Naive thymus-derived CD4-positive, alpha-beta T cell (primary cell): ENCODE measurements at regions not wholly inside any gene's neighbourhood (a gene's known extent, or its start where the extent isn't known, plus 50 kb on each side); places are given as distances from the start of the nearest gene placed in this dataset.

ENCODE experiments used
- ATAC-seq: fragments of 150-1000 bp; cut with Tn5 transposase; 2 replicates; pipeline ENCODE4 v1.10.0; 2021; ENCODE audit warnings: mild to moderate bottlenecking, moderate library complexity
- CTCF ChIA-PET: fragments of 350-600 bp; sonication (Branson Sonifier 250); formaldehyde crosslinking; loops from one replicate; lab custom pipeline; 2021; ENCODE audit warnings: antibody characterized with exemption; lab: Charles Lee
- POLR2A ChIA-PET: fragments of 350-600 bp; sonication (Branson Sonifier 250); formaldehyde crosslinking; loops from one replicate; lab custom pipeline; 2021; ENCODE audit warnings: antibody characterized with exemption, inconsistent platforms; lab: Charles Lee
- DNase-seq, 9 donors: peaks; one replicate each; pipeline versions ENCODE4 v3.0.0 to v3.0.0-alpha.2; 2020 to 2022; ENCODE audit warnings: mixed read lengths in 1 of 9
- H3K27ac ChIP-seq: one replicate; pipeline ENCODE4 v1.7.0; 2013; ENCODE audit warnings: mild to moderate bottlenecking, low read depth, low read length, moderate library complexity
- H3K27me3 ChIP-seq, 2 donors: one replicate each; pipeline ENCODE4 v1.7.0; 2013; ENCODE audit warnings: low read length in 2 of 2, mild to moderate bottlenecking in 2 of 2, moderate library complexity in 2 of 2; ENCODE audit not compliant: control insufficient read depth in 2 of 2, insufficient read depth in 2 of 2
- H3K36me3 ChIP-seq, 3 experiments: 1 replicate in 2 of 3; 2 replicates in 1 of 3; pipeline ENCODE4 v1.7.0; 2013; ENCODE audit warnings: low read length in 3 of 3, mild to moderate bottlenecking in 3 of 3, moderate library complexity in 1 of 3; ENCODE audit not compliant: insufficient read depth in 3 of 3, control insufficient read depth in 2 of 3
- H3K4me1 ChIP-seq, 2 donors: one replicate each; pipeline ENCODE4 v1.7.0; 2013; ENCODE audit warnings: low read length in 2 of 2, mild to moderate bottlenecking in 2 of 2, moderate library complexity in 1 of 2; ENCODE audit not compliant: control insufficient read depth in 2 of 2, insufficient read depth in 2 of 2
- H3K4me3 ChIP-seq: 2 replicates; pipeline ENCODE4 v1.7.0; 2013; ENCODE audit warnings: mild to moderate bottlenecking, low read length
- H3K9me3 ChIP-seq, 3 experiments: 1 replicate in 2 of 3; 2 replicates in 1 of 3; pipeline ENCODE4 v1.7.0; 2013; ENCODE audit warnings: low read length in 3 of 3; ENCODE audit not compliant: control insufficient read depth in 2 of 3
- H3K27ac Mint-ChIP-seq, 9 donors: one replicate each; pipeline ENCODE4 v1.8.0; 2020 to 2022; ENCODE audit warnings: mixed read lengths in 9 of 9, mild to moderate bottlenecking in 8 of 9, moderate library complexity in 5 of 9, inconsistent platforms in 2 of 9
- H3K27me3 Mint-ChIP-seq, 5 donors: one replicate each; pipeline ENCODE4 v1.8.0; 2021 to 2022; ENCODE audit warnings: mixed read lengths in 5 of 5, mild to moderate bottlenecking in 1 of 5
- H3K36me3 Mint-ChIP-seq, 5 donors: one replicate each; pipeline ENCODE4 v1.8.0; 2020 to 2022; ENCODE audit warnings: mixed read lengths in 5 of 5, mild to moderate bottlenecking in 3 of 5, inconsistent platforms in 1 of 5
- H3K4me1 Mint-ChIP-seq, 7 donors: one replicate each; pipeline ENCODE4 v1.8.0; 2020 to 2022; ENCODE audit warnings: mixed read lengths in 7 of 7, mild to moderate bottlenecking in 3 of 7, inconsistent platforms in 1 of 7
- H3K4me3 Mint-ChIP-seq, 10 donors: one replicate each; pipeline ENCODE4 v1.8.0; 2020 to 2022; ENCODE audit warnings: mild to moderate bottlenecking in 10 of 10, mixed read lengths in 10 of 10, moderate library complexity in 6 of 10, inconsistent platforms in 2 of 10
- H3K9me3 Mint-ChIP-seq, 11 donors: one replicate each; pipeline ENCODE4 v1.8.0; 2020 to 2022; ENCODE audit warnings: mixed read lengths in 11 of 11, mild to moderate bottlenecking in 4 of 11, inconsistent platforms in 1 of 11, moderate library complexity in 1 of 11
- intact Hi-C, 2 donors: fragments of 100-400 bp; cut with micrococcal nuclease; formaldehyde crosslinking; loops; one replicate each; pipeline ENCODE4 v1.15.1; 2023

DNA sequence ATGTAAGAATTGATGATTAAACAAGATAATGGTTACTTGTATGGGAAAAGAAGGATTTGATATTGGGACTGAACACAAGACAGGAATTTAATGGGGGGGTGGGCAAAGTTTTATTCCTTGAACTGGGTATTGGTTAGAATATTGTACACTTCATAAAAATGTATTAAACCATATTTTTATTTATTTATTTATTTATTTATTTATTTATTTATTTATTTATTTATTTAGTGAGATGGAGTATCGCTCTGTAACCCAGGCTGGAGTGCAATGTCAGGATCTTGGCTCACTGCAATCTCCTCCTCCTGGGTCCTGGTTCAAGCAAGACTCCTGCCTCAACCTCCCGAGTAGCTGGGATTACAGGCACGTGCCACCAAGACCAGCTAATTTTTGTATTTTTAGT lies 287.1 kb upstream of the SLITRK5 start:
- H3K36me3 ChIP-seq = no peaks in the 10 kb centered on the region
- Mint-ChIP-seq H3K27me3 (no peaks in the 10 kb centered on the region), H3K27ac (no peak overlapping the region), H3K4me1 (no peaks in the 10 kb centered on the region), H3K36me3 (no peaks in the 10 kb centered on the region), H3K4me3 (no peak overlapping the region), H3K9me3 (peaks cover 0 to 15% (median 7%) of the 10 kb centered on the region in 11 donors)
- H3K4me3 ChIP-seq = no peak overlapping the region
- POLR2A ChIA-PET = no interaction called here
- intact Hi-C loops = no loop called here
- ATAC-seq = no peak
- H3K9me3 ChIP-seq = no peaks in the 10 kb centered on the region
- DNase-seq = no peak
- CTCF ChIA-PET = no interaction called here
- no peak overlapping the region for H3K27ac ChIP-seq
- H3K27me3 ChIP-seq = no peaks in the 10 kb centered on the region
- no peaks in the 10 kb centered on the region for H3K4me1 ChIP-seq

GRCh38 chr13:87393358-87393757 lies 277.8 kb upstream of the SLITRK5 start:
- ChIA-PET POLR2A (no interaction called here), CTCF (no interaction called here)
- no peaks in the 10 kb centered on the region for H3K27me3 ChIP-seq
- Mint-ChIP-seq H3K27me3 (no peaks in the 10 kb centered on the region), H3K4me3 (no peak overlapping the region), H3K9me3 (peaks cover 0 to 12% (median 3%) of the 10 kb centered on the region in 11 donors), H3K4me1 (no peaks in the 10 kb centered on the region), H3K36me3 (no peaks in the 10 kb centered on the region), H3K27ac (no peak overlapping the region)
- no peaks in the 10 kb centered on the region for H3K36me3 ChIP-seq
- DNase-seq (no peak), ATAC-seq (no peak)
- no peak overlapping the region for H3K4me3 ChIP-seq
- H3K9me3 ChIP-seq = no peaks in the 10 kb centered on the region
- H3K27ac ChIP-seq = no peak overlapping the region
- intact Hi-C loops = no loop called here
- no peaks in the 10 kb centered on the region for H3K4me1 ChIP-seq

DNA sequence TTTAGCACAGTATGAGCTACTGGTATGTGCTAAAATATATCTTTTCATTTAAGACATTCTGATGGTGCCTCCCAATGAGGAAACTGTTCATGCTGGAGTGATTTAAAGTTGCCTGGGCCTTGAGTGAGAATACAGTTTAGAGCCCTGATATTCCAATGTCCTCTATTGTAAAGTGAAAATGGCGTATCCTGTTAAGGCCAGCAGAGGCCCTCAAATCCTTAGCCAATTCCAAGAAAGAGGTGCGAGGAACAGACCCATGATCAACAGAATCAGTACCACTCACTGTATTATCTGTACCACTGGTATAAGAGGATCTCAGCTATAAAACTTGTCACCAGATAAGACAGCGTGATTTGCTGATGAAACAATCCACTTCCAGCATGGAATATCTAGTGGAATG lies 273.1 kb upstream of the SLITRK5 start:
- POLR2A ChIA-PET = no interaction called here

DNA sequence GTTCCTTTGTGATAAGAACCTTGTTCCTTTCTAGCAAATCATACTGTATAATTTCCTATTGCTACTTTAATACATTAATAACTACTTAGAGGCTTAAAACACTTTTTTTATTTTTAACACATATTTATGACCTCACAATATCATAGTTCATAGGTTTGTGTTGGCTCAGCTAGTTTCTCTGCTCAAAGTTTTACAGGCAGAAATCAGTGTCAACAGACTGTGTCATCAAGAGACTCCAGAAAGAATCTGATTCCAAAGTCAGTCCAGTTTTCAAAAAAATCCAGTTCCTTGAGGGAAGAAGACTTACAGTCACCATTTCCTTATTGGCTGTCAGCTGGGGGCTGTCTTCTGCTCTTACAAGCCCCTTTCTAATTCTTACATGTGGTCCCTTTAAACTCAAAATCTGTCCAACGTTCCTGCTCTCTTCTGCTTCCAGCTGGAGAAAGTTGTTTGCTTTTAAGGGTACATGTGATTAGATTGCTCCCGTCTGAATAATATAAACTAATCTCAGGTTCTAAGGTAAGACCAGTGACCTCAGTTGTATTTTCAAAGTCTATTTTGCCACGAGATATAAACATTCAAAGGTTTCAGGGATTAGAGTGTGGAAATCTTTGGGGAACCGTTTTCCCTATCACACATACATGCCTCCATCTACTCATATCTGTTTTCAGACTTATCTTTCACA lies 267.3 kb upstream of the SLITRK5 start:
- Histone ChIP-seq H3K4me1 (no peaks in the 10 kb centered on the region), H3K27ac (no peak overlapping the region), H3K27me3 (no peaks in the 10 kb centered on the region), H3K9me3 (no peaks in the 10 kb centered on the region), H3K36me3 (no peaks in the 10 kb centered on the region), H3K4me3 (no peak overlapping the region)
- ChIA-PET POLR2A (no interaction called here), CTCF (no interaction called here)
- H3K4me1 Mint-ChIP-seq = no peaks in the 10 kb centered on the region
- intact Hi-C loops = no loop called here
- no peak overlapping the region for H3K4me3 Mint-ChIP-seq
- no peak overlapping the region for H3K27ac Mint-ChIP-seq
- peaks cover 0 to 13% (median 5%) of the 10 kb centered on the region in 11 donors for H3K9me3 Mint-ChIP-seq
- ATAC-seq (no peak), DNase-seq (no peak)
- no peaks in the 10 kb centered on the region for H3K36me3 Mint-ChIP-seq
- H3K27me3 Mint-ChIP-seq = no peaks in the 10 kb centered on the region

More for the DNA sequence above, 273.1 kb upstream of the SLITRK5 start:
- Histone ChIP-seq H3K36me3 (no peaks in the 10 kb centered on the region), H3K4me3 (no peak overlapping the region), H3K4me1 (no peaks in the 10 kb centered on the region), H3K9me3 (no peaks in the 10 kb centered on the region), H3K27me3 (no peaks in the 10 kb centered on the region), H3K27ac (no peak overlapping the region)
- peaks cover 0 to 17% (median 4%) of the 10 kb centered on the region in 11 donors for H3K9me3 Mint-ChIP-seq
- no peaks in the 10 kb centered on the region for H3K4me1 Mint-ChIP-seq
- no peak for ATAC-seq
- H3K36me3 Mint-ChIP-seq = no peaks in the 10 kb centered on the region
- no peak overlapping the region for H3K27ac Mint-ChIP-seq
- DNase-seq = no peak
- no peak overlapping the region for H3K4me3 Mint-ChIP-seq
- CTCF ChIA-PET = no interaction called here
- intact Hi-C loops = loop anchor here in 1 of 2 donors (2.0 kb wide), 1 partner anchor 35 kb away; no protein-coding TSS in a partner anchor
- H3K27me3 Mint-ChIP-seq = no peaks in the 10 kb centered on the region

DNA sequence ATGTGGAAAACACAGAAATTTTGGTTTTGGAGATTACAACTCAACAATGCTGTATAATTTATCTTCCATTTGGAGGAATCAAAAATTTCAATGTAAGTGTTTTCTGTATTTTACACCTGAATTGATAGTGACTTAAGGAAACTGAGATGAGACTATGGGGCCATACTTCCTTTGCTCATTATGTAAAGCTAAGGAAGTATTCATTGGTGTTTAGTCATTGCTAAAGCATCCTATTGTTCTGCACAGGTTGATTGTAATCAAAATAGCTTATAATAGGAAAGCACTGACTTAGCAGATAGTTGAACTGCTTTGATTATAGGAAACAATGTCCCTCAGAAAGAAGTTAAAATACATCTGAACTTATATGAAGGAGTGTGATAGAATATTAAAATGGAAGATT lies 244.4 kb upstream of the SLITRK5 start:
- Histone ChIP-seq H3K27ac (no peak overlapping the region), H3K36me3 (no peaks in the 10 kb centered on the region), H3K9me3 (no peaks in the 10 kb centered on the region), H3K4me3 (no peak overlapping the region), H3K27me3 (no peaks in the 10 kb centered on the region), H3K4me1 (no peaks in the 10 kb centered on the region)
- H3K36me3 Mint-ChIP-seq = no peaks in the 10 kb centered on the region
- no peaks in the 10 kb centered on the region for H3K27me3 Mint-ChIP-seq
- no peak overlapping the region for H3K4me3 Mint-ChIP-seq
- ChIA-PET POLR2A (no interaction called here), CTCF (no interaction called here)
- no peak for ATAC-seq
- peaks cover 0 to 10% (median 1%) of the 10 kb centered on the region in 11 donors for H3K9me3 Mint-ChIP-seq
- DNase-seq = no peak
- no peaks in the 10 kb centered on the region for H3K4me1 Mint-ChIP-seq
- no peak overlapping the region for H3K27ac Mint-ChIP-seq
- intact Hi-C loops = no loop called here

- Mint-ChIP-seq H3K4me3 (no peak overlapping the region), H3K4me1 (no peaks in the 10 kb centered on the region), H3K36me3 (no peaks in the 10 kb centered on the region), H3K27ac (no peak overlapping the region), H3K9me3 (peaks cover 0 to 21% (median 4%) of the 10 kb centered on the region in 11 donors), H3K27me3 (no peaks in the 10 kb centered on the region)
- H3K27ac ChIP-seq = no peak overlapping the region
- H3K4me1 ChIP-seq = no peaks in the 10 kb centered on the region
- ATAC-seq (no peak), DNase-seq (no peak)
- no peaks in the 10 kb centered on the region for H3K27me3 ChIP-seq
- intact Hi-C loops = no loop called here
- H3K36me3 ChIP-seq = no peaks in the 10 kb centered on the region
- ChIA-PET POLR2A (no interaction called here), CTCF (no interaction called here)
- H3K4me3 ChIP-seq = no peak overlapping the region
- no peaks in the 10 kb centered on the region for H3K9me3 ChIP-seq
These were observed 227.0 kb upstream of the SLITRK5 start for GRCh38 chr13:87444135-87444534.

GRCh38 chr13:87452281-87452680 lies 218.9 kb upstream of the SLITRK5 start:
- intact Hi-C loops = no loop called here
- CTCF ChIA-PET = no interaction called here
- Histone ChIP-seq H3K27me3 (no peaks in the 10 kb centered on the region), H3K4me1 (no peaks in the 10 kb centered on the region), H3K36me3 (no peaks in the 10 kb centered on the region), H3K27ac (no peak overlapping the region), H3K4me3 (no peak overlapping the region), H3K9me3 (no peaks in the 10 kb centered on the region)
- no peaks in the 10 kb centered on the region for H3K27me3 Mint-ChIP-seq
- H3K9me3 Mint-ChIP-seq = peaks cover 0 to 25% (median 3%) of the 10 kb centered on the region in 11 donors
- DNase-seq = no peak
- POLR2A ChIA-PET = no interaction called here
- H3K27ac Mint-ChIP-seq = no peak overlapping the region
- no peak for ATAC-seq
- H3K36me3 Mint-ChIP-seq = no peaks in the 10 kb centered on the region
- no peak overlapping the region for H3K4me3 Mint-ChIP-seq
- H3K4me1 Mint-ChIP-seq = no peaks in the 10 kb centered on the region
